GM12865 (cell line): ENCODE measurements at regions not wholly inside any gene's neighbourhood (a gene's known extent, or its start where the extent isn't known, plus 50 kb on each side); places are given as distances from the start of the nearest gene placed in this dataset.

Source experiments
- DNase-seq: peaks from one replicate; pipeline ENCODE4 v3.0.0; 2010; ENCODE audit warnings: low read depth
- H3K4me3 ChIP-seq: 2 replicates; pipeline ENCODE4 v1.5.1; 2011; ENCODE audit warnings: mild to moderate bottlenecking, low read depth, low read length, control low read depth
- TF ChIP-seq, protein P1 (sequence below): IDR thresholded peaks from 2 replicates; pipeline ENCODE4 v1.5.1; 2011; ENCODE audit warnings: low read length, control low read depth, low read depth, inconsistent platforms; ENCODE audit not compliant: insufficient read depth; ENCODE audit errors: missing control alignments

DNA sequence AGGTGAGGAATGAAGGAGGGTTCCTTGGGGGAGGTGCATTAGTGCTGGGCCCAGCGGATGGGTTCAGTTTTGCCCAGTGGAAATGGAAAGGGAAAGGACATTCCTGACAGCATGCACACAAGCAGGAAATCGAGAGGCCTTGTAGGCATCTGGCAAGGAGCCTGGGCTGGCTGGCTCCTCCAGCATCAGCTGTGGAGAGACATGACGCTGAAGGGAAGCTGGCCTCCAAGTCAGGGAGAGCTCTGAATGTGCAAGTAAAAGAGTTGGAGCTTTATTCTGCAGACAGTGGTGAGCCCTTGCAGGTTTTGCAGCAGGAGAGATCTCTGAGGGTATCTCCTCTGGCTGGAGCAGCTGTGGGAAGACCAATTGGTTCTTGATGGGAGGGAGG is 154.3 kb downstream of the MRPL14 start:
- H3K4me3 ChIP-seq: no peak overlapping the region
- no peak for DNase-seq
- TF ChIP-seq, protein P1, sequence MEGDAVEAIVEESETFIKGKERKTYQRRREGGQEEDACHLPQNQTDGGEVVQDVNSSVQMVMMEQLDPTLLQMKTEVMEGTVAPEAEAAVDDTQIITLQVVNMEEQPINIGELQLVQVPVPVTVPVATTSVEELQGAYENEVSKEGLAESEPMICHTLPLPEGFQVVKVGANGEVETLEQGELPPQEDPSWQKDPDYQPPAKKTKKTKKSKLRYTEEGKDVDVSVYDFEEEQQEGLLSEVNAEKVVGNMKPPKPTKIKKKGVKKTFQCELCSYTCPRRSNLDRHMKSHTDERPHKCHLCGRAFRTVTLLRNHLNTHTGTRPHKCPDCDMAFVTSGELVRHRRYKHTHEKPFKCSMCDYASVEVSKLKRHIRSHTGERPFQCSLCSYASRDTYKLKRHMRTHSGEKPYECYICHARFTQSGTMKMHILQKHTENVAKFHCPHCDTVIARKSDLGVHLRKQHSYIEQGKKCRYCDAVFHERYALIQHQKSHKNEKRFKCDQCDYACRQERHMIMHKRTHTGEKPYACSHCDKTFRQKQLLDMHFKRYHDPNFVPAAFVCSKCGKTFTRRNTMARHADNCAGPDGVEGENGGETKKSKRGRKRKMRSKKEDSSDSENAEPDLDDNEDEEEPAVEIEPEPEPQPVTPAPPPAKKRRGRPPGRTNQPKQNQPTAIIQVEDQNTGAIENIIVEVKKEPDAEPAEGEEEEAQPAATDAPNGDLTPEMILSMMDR: no peak

- TF ChIP-seq, protein P1: no peak
- H3K4me3 ChIP-seq: no peak overlapping the region
- DNase-seq: no peak
Measured at GRCh38 chr6:43972179-43972912, 154.9 kb downstream of the MRPL14 start.

DNA sequence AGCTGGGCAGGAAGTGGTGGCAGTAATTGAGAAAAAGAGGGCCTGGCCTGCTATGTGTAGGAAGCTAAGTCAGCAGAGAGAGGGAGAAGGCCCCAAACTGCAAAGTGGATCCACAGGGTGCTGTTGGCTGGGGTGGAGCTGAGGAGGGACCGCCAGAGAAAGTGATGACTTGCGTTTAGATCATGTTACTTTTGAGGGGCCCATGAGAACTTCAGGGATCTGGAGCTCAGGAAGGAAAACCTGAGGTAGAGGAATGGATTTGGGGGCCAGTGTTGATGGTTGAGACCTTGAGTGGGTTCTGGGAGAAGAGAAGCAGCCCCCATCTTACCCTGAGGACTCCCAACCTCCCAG is 155.5 kb downstream of the MRPL14 start:
- TF ChIP-seq, protein P1: no peak
- H3K4me3 ChIP-seq: no peak overlapping the region
- no peak for DNase-seq

DNA sequence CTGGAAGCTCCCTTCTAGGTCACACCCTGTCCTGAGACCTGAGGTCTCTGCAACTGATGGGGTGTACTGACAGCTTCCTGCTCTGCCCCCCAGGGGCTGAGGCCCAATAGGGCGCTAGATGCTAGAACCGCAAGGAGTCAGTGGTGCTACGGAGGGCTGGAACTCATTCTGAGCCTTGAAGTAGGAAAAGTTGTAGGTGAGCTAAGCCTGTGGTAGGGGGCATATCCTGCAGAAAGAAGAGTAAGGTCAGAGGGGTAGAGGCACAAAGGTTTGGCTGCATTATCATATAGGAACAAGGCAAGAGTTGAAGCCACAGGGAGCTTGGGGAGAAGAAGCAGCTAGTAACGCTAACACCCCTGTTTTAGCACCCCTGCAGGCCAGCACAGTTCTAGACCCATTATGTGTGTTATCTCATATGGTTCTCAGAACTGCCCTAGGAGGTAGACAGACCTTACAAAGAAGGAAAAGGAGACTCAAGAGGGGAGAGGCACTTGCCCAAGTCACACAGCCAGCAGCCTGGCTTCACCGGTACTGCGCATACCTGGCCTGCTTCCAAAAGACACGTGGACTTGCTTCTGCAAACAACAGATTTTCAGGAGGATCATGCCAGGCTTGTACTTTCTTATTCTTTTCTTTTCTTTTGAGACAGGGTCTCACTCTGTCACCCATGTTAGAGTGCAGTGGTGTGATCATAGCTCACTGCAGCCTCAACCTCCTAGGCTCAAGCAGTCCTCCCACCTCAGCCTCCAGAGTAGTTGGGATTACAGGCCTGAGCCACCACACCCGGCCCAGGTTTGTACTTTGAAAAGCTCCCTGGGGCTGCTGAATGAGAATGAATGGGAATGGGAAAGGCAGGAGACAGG is 156.1 kb downstream of the MRPL14 start:
- no peak for DNase-seq
- TF ChIP-seq, protein P1: no peak
- H3K4me3 ChIP-seq: no peak overlapping the region

- TF ChIP-seq, protein P1: no peak
- DNase-seq: no peak
- H3K4me3 ChIP-seq: no peak overlapping the region
Measured at GRCh38 chr6:43970068-43970912, 157.0 kb downstream of the MRPL14 start.

GRCh38 chr6:43969158-43969981 is 157.9 kb downstream of the MRPL14 start:
- DNase-seq: no peak
- TF ChIP-seq, protein P1: no peak
- H3K4me3 ChIP-seq: no peak overlapping the region
